ENCODE measurements at regions not wholly inside any gene's neighbourhood (a gene's known extent, or its start where the extent isn't known, plus 50 kb on each side); places are given as distances from the start of the nearest gene placed in this dataset.

GRCh38 chr11:90919332-90919731, 696.5 kb upstream of the CHORDC1 start (continued):
- TF ChIP-seq, protein P1, sequence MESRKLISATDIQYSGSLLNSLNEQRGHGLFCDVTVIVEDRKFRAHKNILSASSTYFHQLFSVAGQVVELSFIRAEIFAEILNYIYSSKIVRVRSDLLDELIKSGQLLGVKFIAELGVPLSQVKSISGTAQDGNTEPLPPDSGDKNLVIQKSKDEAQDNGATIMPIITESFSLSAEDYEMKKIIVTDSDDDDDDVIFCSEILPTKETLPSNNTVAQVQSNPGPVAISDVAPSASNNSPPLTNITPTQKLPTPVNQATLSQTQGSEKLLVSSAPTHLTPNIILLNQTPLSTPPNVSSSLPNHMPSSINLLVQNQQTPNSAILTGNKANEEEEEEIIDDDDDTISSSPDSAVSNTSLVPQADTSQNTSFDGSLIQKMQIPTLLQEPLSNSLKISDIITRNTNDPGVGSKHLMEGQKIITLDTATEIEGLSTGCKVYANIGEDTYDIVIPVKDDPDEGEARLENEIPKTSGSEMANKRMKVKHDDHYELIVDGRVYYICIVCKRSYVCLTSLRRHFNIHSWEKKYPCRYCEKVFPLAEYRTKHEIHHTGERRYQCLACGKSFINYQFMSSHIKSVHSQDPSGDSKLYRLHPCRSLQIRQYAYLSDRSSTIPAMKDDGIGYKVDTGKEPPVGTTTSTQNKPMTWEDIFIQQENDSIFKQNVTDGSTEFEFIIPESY (IDR thresholded peaks at IDR 0.05; ENCODE audit: borderline replicate concordance, low read depth) = no peak
- TF ChIP-seq PBX3 (IDR thresholded peaks at IDR 0.05) (no peak), RFX5 (IDR thresholded peaks at IDR 0.05; ENCODE audit: low read length) (no peak)

- H3K27ac ChIP-seq (ENCODE audit: low read depth in 2 of 2, low read length in 1 of 2) = no peak overlapping the region
- no peak overlapping the region for H2AFZ ChIP-seq (ENCODE audit: low read depth)
- no peak overlapping the region for H3K9ac ChIP-seq
- H3K9me3 ChIP-seq = no peaks in the 10 kb centered on the region
- H3K27me3 ChIP-seq (ENCODE audit: insufficient read depth) = no peaks in the 10 kb centered on the region
- H3K4me1 ChIP-seq (ENCODE audit: control insufficient read depth in 1 of 2, insufficient read depth in 2 of 2, low read depth in 1 of 2, low read length in 1 of 2) = no peaks in the 10 kb centered on the region; a peak in 2 of 4 replicates
- CTCF ChIA-PET = interaction anchor here (0.7 kb wide), 1 partner anchor 9 kb away, joined by 3 read pairs; no protein-coding TSS in a partner anchor
- POLR2A ChIA-PET = no interaction called here
- no peaks in the 10 kb centered on the region for H4K20me1 ChIP-seq (ENCODE audit: insufficient read depth)
- no peak overlapping the region for H3K4me3 ChIP-seq (ENCODE audit: low read depth in 2 of 2, low read length in 1 of 2)
- no peak overlapping the region for H3K4me2 ChIP-seq
- no peaks in the 10 kb centered on the region for H3K36me3 ChIP-seq (replicated peaks in 1 of 2; ENCODE audit: control insufficient read depth in 1 of 2, insufficient read depth in 2 of 2, low read length in 1 of 2)
- no peak for DNase-seq
- H3F3A ChIP-seq (replicated peaks; ENCODE audit: insufficient read depth) = no peaks in the 10 kb centered on the region
- H3K9me2 ChIP-seq = no peaks in the 10 kb centered on the region
- TF ChIP-seq TCF12 (IDR thresholded peaks at IDR 0.05) = no peak
- TF ChIP-seq FOXJ3 (CRISPR knock-in tag; IDR thresholded peaks at IDR 0.05) = no peak
- no peak for TF ChIP-seq SMC3 (IDR thresholded peaks at IDR 0.05; ENCODE audit: low read depth, low read length)
- TF ChIP-seq MXI1 (IDR thresholded peaks at IDR 0.05; ENCODE audit: low read depth, low read length) = no peak
- TF ChIP-seq GATA2 (CRISPR knock-in tag; IDR thresholded peaks at IDR 0.05) = no peak
- no peak for TF ChIP-seq RFX5 (IDR thresholded peaks at IDR 0.05; ENCODE audit: low read length)
- H3K79me2 ChIP-seq (ENCODE audit: insufficient read depth) = no peaks in the 10 kb centered on the region
These were observed 693.9 kb upstream of the CHORDC1 start for GRCh38 chr11:90916706-90917105.

DNA sequence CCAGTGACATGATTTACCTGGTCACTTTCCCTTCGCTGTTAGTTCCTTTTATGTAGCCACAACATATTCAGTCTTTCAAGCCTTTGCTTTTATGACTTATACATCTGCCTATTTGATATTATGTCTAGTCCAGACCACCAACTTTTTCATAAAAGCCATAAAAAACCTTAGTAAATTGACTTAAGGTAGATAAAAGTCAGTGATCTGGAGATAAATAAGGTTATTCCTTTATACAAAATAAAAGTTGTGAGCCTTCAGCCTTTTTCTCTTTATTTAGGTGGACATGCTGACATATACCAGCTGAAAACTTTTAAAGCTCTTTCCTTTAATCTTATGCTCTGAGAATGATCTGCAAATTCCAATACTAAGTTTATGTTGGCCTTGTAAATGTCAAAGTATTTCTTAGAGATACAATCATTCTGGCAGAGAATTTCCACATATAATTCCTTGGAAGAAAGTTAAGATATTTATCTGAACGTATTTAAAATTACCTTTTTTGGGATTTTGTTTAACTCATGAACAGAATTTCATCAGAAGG, 690.4 kb upstream of the CHORDC1 start:
- H3K9me2 ChIP-seq = no peaks in the 10 kb centered on the region
- CTCF ChIA-PET = no interaction called here
- WGBS (ENCODE audit: low lambda C conversion rate) = 29% methylated on average over 2 of the region's 2 CpGs
- H4K20me1 ChIP-seq (ENCODE audit: insufficient read depth) = no peaks in the 10 kb centered on the region
- no peak overlapping the region for H3K4me3 ChIP-seq (ENCODE audit: low read depth in 2 of 2, low read length in 1 of 2)
- H3K4me2 ChIP-seq = no peak overlapping the region
- no peak overlapping the region for H2AFZ ChIP-seq (ENCODE audit: low read depth)
- no peaks in the 10 kb centered on the region for H3K4me1 ChIP-seq (ENCODE audit: control insufficient read depth in 1 of 2, insufficient read depth in 2 of 2, low read depth in 1 of 2, low read length in 1 of 2)
- DNase-seq = no peak
- no peaks in the 10 kb centered on the region for H3F3A ChIP-seq (replicated peaks; ENCODE audit: insufficient read depth)
- H3K36me3 ChIP-seq (replicated peaks in 1 of 2; ENCODE audit: control insufficient read depth in 1 of 2, insufficient read depth in 2 of 2, low read length in 1 of 2) = no peaks in the 10 kb centered on the region
- no peak for TF ChIP-seq RXRA (IDR thresholded peaks at IDR 0.05; ENCODE audit: borderline replicate concordance, low read depth)
- TF ChIP-seq JUND (IDR thresholded peaks at IDR 0.05) = no peak
- no peak for TF ChIP-seq GATA2 (CRISPR knock-in tag; IDR thresholded peaks at IDR 0.05)
- TF ChIP-seq REST (IDR thresholded peaks at IDR 0.05; ENCODE audit: low read depth, low read length) = no peak
- no peak for TF ChIP-seq YY1 (IDR thresholded peaks at IDR 0.05; ENCODE audit: low read depth)
- no peak for TF ChIP-seq CHD2 (IDR thresholded peaks at IDR 0.05; ENCODE audit: low read length, partially characterized antibody)
- no peak for TF ChIP-seq MEF2A (IDR thresholded peaks at IDR 0.05; ENCODE audit: borderline replicate concordance, low read depth)
- TF ChIP-seq, protein P2, sequence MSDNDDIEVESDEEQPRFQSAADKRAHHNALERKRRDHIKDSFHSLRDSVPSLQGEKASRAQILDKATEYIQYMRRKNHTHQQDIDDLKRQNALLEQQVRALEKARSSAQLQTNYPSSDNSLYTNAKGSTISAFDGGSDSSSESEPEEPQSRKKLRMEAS (IDR thresholded peaks at IDR 0.05; ENCODE audit: low read depth) = no peak
- no peak for TF ChIP-seq CTCF (IDR thresholded peaks at IDR 0.05)
- TF ChIP-seq RAD21 (IDR thresholded peaks at IDR 0.05; ENCODE audit: low read length) = no peak
- TF ChIP-seq POLR2AphosphoS5 (IDR thresholded peaks at IDR 0.05; ENCODE audit: low read depth, low read length) = no peak
- POLR2A ChIA-PET = no interaction called here
- H3K79me2 ChIP-seq (ENCODE audit: insufficient read depth) = no peaks in the 10 kb centered on the region
- no peaks in the 10 kb centered on the region for H3K27me3 ChIP-seq (ENCODE audit: insufficient read depth)
- no peaks in the 10 kb centered on the region for H3K9me3 ChIP-seq
- no peak overlapping the region for H3K9ac ChIP-seq
- no peak overlapping the region for H3K27ac ChIP-seq (ENCODE audit: low read depth in 2 of 2, low read length in 1 of 2)

All from SK-N-SH (cell line).